ENCODE measurements at regions not wholly inside any gene's neighbourhood (a gene's known extent, or its start where the extent isn't known, plus 50 kb on each side); places are given as distances from the start of the nearest gene placed in this dataset.
"Not testable (repeated sequence)": the region's sequence is repeated elsewhere in the genome, so short reads cannot be mapped to it uniquely, and the experiment has no call there.

- H3K27ac Mint-ChIP-seq; H3K27me3 Mint-ChIP-seq; ATAC-seq; H3K9me3 Mint-ChIP-seq (ENCODE audit: low read depth); H3K4me3 Mint-ChIP-seq; POLR2A ChIA-PET; intact Hi-C loops (cut with DNase I, micrococcal nuclease); CTCF ChIA-PET; H3K4me1 Mint-ChIP-seq; DNase-seq; H3K36me3 Mint-ChIP-seq (ENCODE audit: low read depth): not testable (repeated sequence)
Measured at GRCh38 chr6:141969768-141970415, 162.8 kb upstream of the GJE1 start.

- H3K9me3 Mint-ChIP-seq (ENCODE audit: low read depth): no peaks in the 10 kb centered on the region
- H3K27ac Mint-ChIP-seq: no peak overlapping the region
- intact Hi-C loops (cut with DNase I, micrococcal nuclease): no loop called here
- H3K36me3 Mint-ChIP-seq (ENCODE audit: low read depth): no peaks in the 10 kb centered on the region
- ATAC-seq: no peak
- H3K4me1 Mint-ChIP-seq: peaks cover under 1% of the 10 kb centered on the region
- ChIA-PET POLR2A (no interaction called here), CTCF (no interaction called here)
- H3K4me3 Mint-ChIP-seq: no peak overlapping the region
- DNase-seq: no peak
- H3K27me3 Mint-ChIP-seq: peaks cover 10% of the 10 kb centered on the region
Measured at GRCh38 chr6:141969201-141969600, 163.5 kb upstream of the GJE1 start.

GRCh38 chr6:141968632-141969031, 164.1 kb upstream of the GJE1 start:
- POLR2A ChIA-PET: no interaction called here
- peaks cover 10% of the 10 kb centered on the region for H3K27me3 Mint-ChIP-seq
- no peak for ATAC-seq

GRCh38 chr6:141965016-141965545, 167.6 kb upstream of the GJE1 start:
- intact Hi-C loops (cut with DNase I, micrococcal nuclease): no loop called here
- Mint-ChIP-seq H3K4me1 (peaks cover 5% of the 10 kb centered on the region), H3K4me3 (no peak overlapping the region), H3K9me3 (ENCODE audit: low read depth) (no peaks in the 10 kb centered on the region), H3K27me3 (peaks cover 9% of the 10 kb centered on the region), H3K36me3 (ENCODE audit: low read depth) (no peaks in the 10 kb centered on the region), H3K27ac (no peak overlapping the region)
- POLR2A ChIA-PET: no interaction called here
- CTCF ChIA-PET: no interaction called here
- DNase-seq (no peak), ATAC-seq (no peak)

More at GRCh38 chr6:141968632-141969031, 164.1 kb upstream of the GJE1 start:
- Mint-ChIP-seq H3K9me3 (ENCODE audit: low read depth) (no peaks in the 10 kb centered on the region), H3K4me1 (peaks cover 5% of the 10 kb centered on the region), H3K4me3 (no peak overlapping the region), H3K27ac (no peak overlapping the region), H3K36me3 (ENCODE audit: low read depth) (no peaks in the 10 kb centered on the region)
- intact Hi-C loops (cut with DNase I, micrococcal nuclease): no loop called here
- no peak for DNase-seq
- CTCF ChIA-PET: no interaction called here

GRCh38 chr6:141963543-141964295, 169.0 kb upstream of the GJE1 start:
- peaks cover 7% of the 10 kb centered on the region for H3K27me3 Mint-ChIP-seq
- POLR2A ChIA-PET: no interaction called here
- peak; percentile 91 for ATAC-seq
- DNase-seq: no peak
- CTCF ChIA-PET: no interaction called here
- intact Hi-C loops (cut with DNase I, micrococcal nuclease): no loop called here
- no peak overlapping the region for H3K4me3 Mint-ChIP-seq
- H3K27ac Mint-ChIP-seq: no peak overlapping the region
- no peaks in the 10 kb centered on the region for H3K36me3 Mint-ChIP-seq (ENCODE audit: low read depth)
- H3K4me1 Mint-ChIP-seq: peaks cover 5% of the 10 kb centered on the region
- no peaks in the 10 kb centered on the region for H3K9me3 Mint-ChIP-seq (ENCODE audit: low read depth)

GRCh38 chr6:141957271-141957670, 175.5 kb upstream of the GJE1 start:
- intact Hi-C loops (cut with DNase I, micrococcal nuclease): no loop called here
- no peaks in the 10 kb centered on the region for H3K36me3 Mint-ChIP-seq (ENCODE audit: low read depth)
- H3K9me3 Mint-ChIP-seq (ENCODE audit: low read depth): peaks cover 9% of the 10 kb centered on the region
- no peak overlapping the region for H3K4me3 Mint-ChIP-seq
- DNase-seq (no peak), ATAC-seq (no peak)
- CTCF ChIA-PET: no interaction called here
- H3K27me3 Mint-ChIP-seq: peaks cover 2% of the 10 kb centered on the region
- no peaks in the 10 kb centered on the region for H3K4me1 Mint-ChIP-seq
- POLR2A ChIA-PET: no interaction called here
- no peak overlapping the region for H3K27ac Mint-ChIP-seq

GRCh38 chr6:141956868-141957267, 175.9 kb upstream of the GJE1 start:
- ATAC-seq (no peak), DNase-seq (no peak)
- peaks cover 13% of the 10 kb centered on the region for H3K9me3 Mint-ChIP-seq (ENCODE audit: low read depth)
- no peak overlapping the region for H3K27ac Mint-ChIP-seq
- H3K4me1 Mint-ChIP-seq: no peaks in the 10 kb centered on the region
- POLR2A ChIA-PET: no interaction called here
- H3K36me3 Mint-ChIP-seq (ENCODE audit: low read depth): no peaks in the 10 kb centered on the region
- H3K27me3 Mint-ChIP-seq: no peaks in the 10 kb centered on the region
- CTCF ChIA-PET: no interaction called here
- no peak overlapping the region for H3K4me3 Mint-ChIP-seq
- intact Hi-C loops (cut with DNase I, micrococcal nuclease): no loop called here

- CTCF ChIA-PET: interaction anchor here (0.6 kb wide), 1 partner anchor 252 kb away, joined by 3 read pairs; no protein-coding TSS in a partner anchor
- H3K4me3 Mint-ChIP-seq: no peak overlapping the region
- no peak overlapping the region for H3K27ac Mint-ChIP-seq
- peaks cover 16% of the 10 kb centered on the region for H3K9me3 Mint-ChIP-seq (ENCODE audit: low read depth)
- no peaks in the 10 kb centered on the region for H3K36me3 Mint-ChIP-seq (ENCODE audit: low read depth)
- DNase-seq (no peak), ATAC-seq (no peak)
- H3K27me3 Mint-ChIP-seq: no peaks in the 10 kb centered on the region
- H3K4me1 Mint-ChIP-seq: no peaks in the 10 kb centered on the region
- POLR2A ChIA-PET: no interaction called here
- intact Hi-C loops (cut with DNase I, micrococcal nuclease): no loop called here
Measured at GRCh38 chr6:141956046-141956761, 176.5 kb upstream of the GJE1 start.

GRCh38 chr6:141953072-141953471, 179.7 kb upstream of the GJE1 start:
- H3K36me3 Mint-ChIP-seq (ENCODE audit: low read depth): no peaks in the 10 kb centered on the region
- ChIA-PET POLR2A (no interaction called here), CTCF (no interaction called here)
- DNase-seq: no peak
- no peak for ATAC-seq
- H3K27ac Mint-ChIP-seq: no peak overlapping the region
- peaks cover 16% of the 10 kb centered on the region for H3K9me3 Mint-ChIP-seq (ENCODE audit: low read depth)
- H3K4me3 Mint-ChIP-seq: no peak overlapping the region
- intact Hi-C loops (cut with DNase I, micrococcal nuclease): no loop called here
- H3K27me3 Mint-ChIP-seq: no peaks in the 10 kb centered on the region
- no peaks in the 10 kb centered on the region for H3K4me1 Mint-ChIP-seq

- CTCF ChIA-PET: no interaction called here
- no peaks in the 10 kb centered on the region for H3K36me3 Mint-ChIP-seq (ENCODE audit: low read depth)
- H3K4me3 Mint-ChIP-seq: no peak overlapping the region
- H3K9me3 Mint-ChIP-seq (ENCODE audit: low read depth): peaks cover 14% of the 10 kb centered on the region
- POLR2A ChIA-PET: no interaction called here
- no peaks in the 10 kb centered on the region for H3K4me1 Mint-ChIP-seq
- no peaks in the 10 kb centered on the region for H3K27me3 Mint-ChIP-seq
- intact Hi-C loops (cut with DNase I, micrococcal nuclease): no loop called here
- ATAC-seq: no peak
- no peak for DNase-seq
- H3K27ac Mint-ChIP-seq: no peak overlapping the region
Measured at GRCh38 chr6:141946502-141946901, 186.2 kb upstream of the GJE1 start.

- H3K36me3 Mint-ChIP-seq (ENCODE audit: low read depth): no peaks in the 10 kb centered on the region
- intact Hi-C loops (cut with DNase I, micrococcal nuclease): no loop called here
- H3K27ac Mint-ChIP-seq: no peak overlapping the region
- DNase-seq: no peak
- H3K9me3 Mint-ChIP-seq (ENCODE audit: low read depth): peaks cover 8% of the 10 kb centered on the region
- H3K4me3 Mint-ChIP-seq: no peak overlapping the region
- ChIA-PET CTCF (no interaction called here), POLR2A (no interaction called here)
- no peak for ATAC-seq
- no peaks in the 10 kb centered on the region for H3K27me3 Mint-ChIP-seq
- H3K4me1 Mint-ChIP-seq: no peaks in the 10 kb centered on the region
Measured at GRCh38 chr6:141938664-141939063, 194.1 kb upstream of the GJE1 start.

- ATAC-seq (no peak), DNase-seq (no peak)
- Mint-ChIP-seq H3K9me3 (ENCODE audit: low read depth) (no peaks in the 10 kb centered on the region), H3K4me3 (no peak overlapping the region), H3K27me3 (no peaks in the 10 kb centered on the region), H3K4me1 (no peaks in the 10 kb centered on the region), H3K36me3 (ENCODE audit: low read depth) (no peaks in the 10 kb centered on the region), H3K27ac (no peak overlapping the region)
- CTCF ChIA-PET: no interaction called here
- intact Hi-C loops (cut with DNase I, micrococcal nuclease): no loop called here
- POLR2A ChIA-PET: no interaction called here
Measured at GRCh38 chr6:141932685-141933084, 200.0 kb upstream of the GJE1 start.
